GM18499 (cell line): ENCODE measurements at regions not wholly inside any gene's neighbourhood (a gene's known extent, or its start where the extent isn't known, plus 50 kb on each side); places are given as distances from the start of the nearest gene placed in this dataset.
"Not testable (repeated sequence)": the region's sequence is repeated elsewhere in the genome, so short reads cannot be mapped to it uniquely, and the experiment has no call there.

Source experiments
- ATAC-seq: cut with Tn5 transposase; IDR thresholded peaks from one replicate; pipeline ENCODE4 v1.9.1; 2021; ENCODE audit warnings: moderate number of reproducible peaks; ENCODE audit not compliant: insufficient read depth, unreplicated experiment

GRCh38 chr2:150274108-150274507 is 213.4 kb downstream of the RND3 start:
- ATAC-seq: no peak

- no peak for ATAC-seq
Measured at GRCh38 chr2:150271952-150272802, 215.3 kb downstream of the RND3 start.

DNA sequence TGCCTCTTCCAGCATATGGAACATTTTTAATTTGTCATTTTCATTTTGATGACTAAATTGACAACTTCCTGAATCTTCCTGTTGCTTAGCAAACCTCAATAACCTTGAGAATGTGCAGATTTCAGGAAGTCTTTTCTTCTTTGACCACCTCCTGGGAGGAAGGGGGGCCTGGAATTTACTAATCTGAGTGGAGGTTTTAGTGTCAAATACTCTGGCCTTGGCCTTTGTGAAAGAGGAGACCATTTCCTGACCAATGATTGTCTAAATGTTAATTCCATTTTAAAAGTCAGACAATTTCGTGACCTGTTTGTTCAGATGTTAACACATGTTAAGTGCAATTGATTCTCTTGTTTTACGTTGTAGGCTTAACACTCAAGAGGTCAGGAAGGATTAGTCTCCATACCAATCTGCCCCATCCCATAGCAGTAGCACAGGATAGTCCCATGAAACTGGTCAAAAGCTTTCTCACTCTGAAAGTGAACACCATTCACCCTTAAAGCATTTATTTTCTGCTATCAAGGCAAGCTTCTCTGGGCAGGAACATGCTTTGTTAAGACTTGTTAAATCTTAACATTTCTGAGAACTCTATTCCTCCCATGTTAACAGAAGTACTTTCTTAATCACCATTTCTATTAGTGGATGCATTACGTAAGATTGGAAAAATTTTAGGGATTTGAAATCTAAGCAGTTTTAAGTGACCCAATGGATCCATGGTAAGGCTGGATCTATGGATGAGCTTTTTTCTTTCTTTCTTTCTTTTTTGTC is 219.6 kb downstream of the RND3 start:
- no peak for ATAC-seq

GRCh38 chr2:150266931-150267330 is 220.5 kb downstream of the RND3 start:
- ATAC-seq: no peak

DNA sequence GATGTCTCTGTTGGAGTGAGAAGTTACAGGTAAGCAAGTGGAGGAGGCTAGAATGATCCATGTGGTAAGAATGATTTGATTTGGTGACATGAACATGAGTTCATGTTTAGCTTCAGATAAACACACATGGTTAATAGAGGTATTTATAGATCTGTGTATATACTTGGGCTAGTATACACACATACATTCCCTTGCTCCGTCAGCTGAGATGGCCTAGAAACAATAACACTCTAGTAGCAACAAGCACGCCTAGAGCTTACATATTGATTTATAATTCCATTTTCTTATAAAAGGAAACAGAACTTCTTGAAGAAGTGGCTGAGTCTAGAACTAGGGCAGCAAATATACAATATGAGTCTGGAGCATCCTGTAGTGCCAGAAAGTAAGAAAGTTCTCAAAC is 223.0 kb downstream of the RND3 start:
- ATAC-seq: no peak

DNA sequence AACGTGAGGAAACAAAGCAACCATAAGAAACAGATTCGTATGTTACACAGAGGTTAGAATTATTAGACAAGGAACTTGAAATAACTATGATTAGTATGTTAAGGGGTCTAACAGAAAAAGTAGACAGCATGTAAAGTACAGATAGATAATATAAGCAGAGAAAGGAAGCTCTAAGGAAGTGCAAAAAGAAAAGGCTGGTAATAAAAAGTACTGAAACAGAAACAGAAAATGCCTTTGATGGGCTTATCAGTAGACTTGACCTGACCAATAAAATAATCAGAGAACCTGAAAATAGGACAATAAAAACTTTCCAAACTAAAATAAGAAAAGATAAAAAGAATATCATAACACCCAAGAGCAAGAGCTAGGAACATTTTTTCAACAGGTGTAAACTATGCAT is 225.8 kb downstream of the RND3 start:
- ATAC-seq: no peak

GRCh38 chr2:150260636-150261035 is 226.8 kb downstream of the RND3 start:
- ATAC-seq: no peak

GRCh38 chr2:150259746-150260145 is 227.7 kb downstream of the RND3 start:
- ATAC-seq: no peak

DNA sequence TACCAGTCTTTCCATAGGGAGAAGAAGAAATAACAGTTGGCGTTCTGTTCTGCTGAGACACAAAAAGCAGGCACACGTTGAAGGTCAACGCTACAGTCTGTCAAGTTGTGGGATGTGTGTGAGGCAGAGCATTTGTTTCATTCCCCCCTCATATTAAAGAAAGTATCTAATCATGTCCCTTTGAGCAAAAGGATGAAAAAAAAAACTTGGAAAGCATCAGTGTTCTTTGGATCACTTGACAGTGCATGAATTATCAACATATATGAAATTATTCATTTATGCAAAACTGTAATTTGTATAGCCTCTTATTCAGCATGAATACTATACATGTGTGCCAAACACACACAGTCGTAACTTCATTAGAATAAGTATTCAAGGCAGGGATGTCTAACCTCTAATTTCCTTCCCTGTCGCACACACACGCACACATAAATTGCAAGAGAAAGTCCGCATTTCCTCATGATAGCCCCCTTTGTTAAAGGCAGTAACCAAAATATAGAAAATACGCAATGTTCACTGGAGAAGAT is 228.6 kb downstream of the RND3 start:
- ATAC-seq: no peak

DNA sequence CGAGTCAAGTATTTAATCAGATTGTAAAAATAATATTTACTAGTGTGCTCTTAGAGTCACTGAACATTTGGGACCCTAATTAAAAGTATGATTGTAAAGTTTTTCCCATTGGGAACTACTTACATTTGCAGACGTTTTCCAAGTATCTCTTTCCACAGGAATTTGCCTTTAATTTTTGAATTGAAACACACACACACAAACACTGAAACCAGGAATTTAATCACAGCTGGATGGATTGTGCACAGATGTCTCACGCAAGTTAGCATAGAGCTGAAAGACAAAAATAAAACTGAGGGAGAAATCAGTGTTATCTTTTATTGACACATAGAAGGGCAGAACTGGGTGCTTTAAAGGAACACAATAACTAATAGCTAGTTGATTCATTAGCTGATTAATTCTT is 230.7 kb downstream of the RND3 start:
- ATAC-seq: no peak

DNA sequence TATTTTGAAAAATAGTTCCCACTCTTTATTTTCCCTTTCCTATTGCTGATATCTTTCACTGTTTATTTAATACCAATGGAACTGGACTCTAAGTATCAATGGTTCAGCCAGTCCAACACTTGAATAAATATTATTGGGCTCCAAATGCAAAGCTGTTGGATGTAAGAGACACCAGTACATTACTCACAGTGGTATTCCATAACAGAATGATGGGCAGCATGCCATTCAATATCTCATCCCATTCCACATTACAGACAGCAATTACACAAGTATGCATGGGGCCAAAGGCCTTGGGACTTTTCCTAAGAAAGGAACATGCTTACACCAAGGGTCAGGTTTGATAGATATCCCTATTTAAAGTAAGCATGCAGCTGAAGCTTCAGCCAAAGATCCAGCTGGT is 231.9 kb downstream of the RND3 start:
- ATAC-seq: no peak

DNA sequence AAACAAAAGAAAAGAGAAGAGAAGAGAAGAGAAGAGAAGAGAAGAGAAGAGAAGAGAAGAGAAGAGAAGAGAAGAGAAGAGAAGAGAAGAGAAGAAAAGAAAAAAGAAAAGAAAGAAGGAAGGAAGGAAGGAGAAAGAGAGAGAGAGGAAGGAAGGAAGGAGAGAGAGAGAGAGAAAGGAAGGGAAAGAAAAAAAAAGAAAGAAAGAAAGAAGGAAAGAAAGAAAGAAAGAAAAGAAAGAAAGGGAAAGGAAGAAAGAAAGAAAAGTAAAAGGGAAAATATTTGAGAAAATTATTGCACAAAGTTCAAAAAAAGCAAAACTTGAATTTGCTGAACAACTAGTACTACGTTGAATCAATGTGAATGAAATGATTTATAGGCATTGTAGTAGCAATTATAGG is 237.7 kb downstream of the RND3 start:
- ATAC-seq: not testable (repeated sequence)

DNA sequence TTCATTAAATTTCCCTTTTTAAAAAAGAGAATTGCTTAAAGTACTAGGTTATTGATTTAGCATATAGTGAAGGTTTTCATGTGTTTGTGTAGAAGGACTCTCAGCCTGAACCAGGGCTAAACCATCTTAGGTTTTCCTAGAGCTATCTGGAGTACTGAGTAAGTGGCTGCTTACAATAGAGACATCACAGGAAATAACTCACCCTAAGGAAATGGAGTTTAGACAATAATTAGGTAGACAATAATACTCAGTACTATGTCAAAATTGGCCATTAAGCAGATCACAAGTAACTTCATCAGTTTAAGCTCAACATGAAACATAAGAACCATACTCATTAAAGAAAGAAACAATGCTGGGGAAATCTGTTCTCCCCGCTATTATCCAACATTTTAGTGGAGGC is 240.0 kb downstream of the RND3 start:
- ATAC-seq: no peak

GRCh38 chr2:150234787-150235446 is 252.6 kb downstream of the RND3 start:
- no peak for ATAC-seq

GRCh38 chr2:150232871-150233270 is 254.6 kb downstream of the RND3 start:
- ATAC-seq: no peak

GRCh38 chr2:150232321-150232720 is 255.1 kb downstream of the RND3 start:
- no peak for ATAC-seq

DNA sequence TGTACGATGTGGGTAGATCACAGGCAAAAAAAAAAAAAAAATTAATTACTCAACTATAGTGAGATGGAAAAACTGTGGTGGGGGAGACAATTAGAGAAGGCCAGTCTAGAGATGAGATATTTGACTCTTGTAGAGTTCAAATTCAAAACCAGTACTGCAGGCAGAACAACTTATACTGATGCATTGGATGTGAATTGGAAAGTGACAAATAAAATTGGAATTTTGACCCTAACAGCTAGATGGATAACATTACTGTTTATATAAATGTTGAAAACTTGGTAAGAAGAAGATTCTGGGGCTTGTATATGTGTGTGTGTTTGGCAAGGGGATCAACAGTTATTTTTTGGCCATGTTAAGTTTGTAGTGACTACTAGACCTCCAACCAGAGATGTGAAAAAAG is 256.9 kb downstream of the RND3 start:
- no peak for ATAC-seq

GRCh38 chr2:150230004-150230403 is 257.5 kb downstream of the RND3 start:
- no peak for ATAC-seq

- ATAC-seq: no peak
Measured at GRCh38 chr2:150228936-150229335, 258.5 kb downstream of the RND3 start.

DNA sequence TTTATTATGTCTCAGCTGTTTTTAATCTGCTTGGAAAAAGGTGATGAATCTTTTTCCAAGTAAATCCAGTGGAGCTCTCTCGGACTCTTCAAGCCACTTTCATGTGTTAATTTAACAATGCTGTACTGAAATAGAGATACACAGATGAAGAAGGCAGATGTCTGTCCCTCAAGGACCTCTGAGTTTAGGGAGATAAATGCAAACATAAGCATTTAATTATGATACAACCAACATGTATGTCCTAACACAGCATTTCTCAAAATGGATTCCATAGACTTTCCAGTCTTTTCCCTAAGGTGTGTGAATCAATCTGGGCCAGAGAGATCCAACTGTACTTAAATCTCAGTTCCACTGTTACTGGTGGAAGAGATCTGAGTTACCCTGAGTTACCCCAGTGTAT is 262.4 kb downstream of the RND3 start:
- no peak for ATAC-seq

DNA sequence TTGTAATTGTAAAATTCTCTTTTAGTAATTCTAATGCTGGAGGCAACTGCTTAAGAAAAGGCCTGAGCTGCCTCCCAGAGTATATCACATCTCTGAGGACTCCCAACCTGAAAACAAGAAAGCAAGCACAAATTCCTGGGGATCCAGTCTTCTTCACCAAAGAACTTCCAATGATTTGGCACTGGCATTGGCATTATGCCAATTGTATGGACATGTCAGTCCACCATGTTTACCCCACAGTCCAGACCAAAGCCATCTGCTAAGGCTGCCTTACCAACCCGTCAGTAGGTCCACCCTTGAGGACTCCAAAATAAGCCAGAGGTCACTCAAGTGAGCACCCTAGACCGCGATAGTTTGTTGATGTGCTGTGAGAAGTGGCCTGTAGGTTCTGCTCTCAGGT is 263.1 kb downstream of the RND3 start:
- no peak for ATAC-seq
